ENCODE measurements at regions not wholly inside any gene's neighbourhood (a gene's known extent, or its start where the extent isn't known, plus 50 kb on each side); places are given as distances from the start of the nearest gene placed in this dataset.
A peak's percentile ranks its signal among the peaks of the same experiment; 100 is the strongest.

DNA sequence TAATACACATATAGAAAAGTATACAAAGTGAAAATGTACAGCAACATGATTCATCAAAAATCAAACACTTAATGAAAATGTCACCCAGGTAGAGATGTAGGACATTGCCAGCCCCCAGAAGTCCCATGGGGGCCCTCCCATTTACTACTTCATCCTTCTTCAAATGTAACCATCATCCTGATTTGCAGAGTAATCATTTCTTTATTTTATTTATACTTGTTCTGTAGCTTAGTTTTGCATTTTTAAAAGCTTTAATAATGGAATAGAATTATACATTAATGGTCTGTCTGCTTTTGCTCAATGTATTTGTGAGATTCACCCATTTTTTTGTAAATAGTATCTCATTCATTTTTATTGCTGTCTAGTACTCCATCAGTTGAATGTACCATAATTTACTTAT, 96.8 kb upstream of the CD55 start:
- Mint-ChIP-seq H3K9me3 (no peaks in the 10 kb centered on the region), H3K4me1 (ENCODE audit: unreplicated experiment) (no peaks in the 10 kb centered on the region), H3K36me3 (no peaks in the 10 kb centered on the region), H3K27ac (no peak overlapping the region), H3K27me3 (peaks cover 5% of the 10 kb centered on the region), H3K4me3 (no peak overlapping the region)
- no peak for DNase-seq (ENCODE audit: extremely low spot score, unreplicated experiment)
- TF ChIP-seq, protein P1, sequence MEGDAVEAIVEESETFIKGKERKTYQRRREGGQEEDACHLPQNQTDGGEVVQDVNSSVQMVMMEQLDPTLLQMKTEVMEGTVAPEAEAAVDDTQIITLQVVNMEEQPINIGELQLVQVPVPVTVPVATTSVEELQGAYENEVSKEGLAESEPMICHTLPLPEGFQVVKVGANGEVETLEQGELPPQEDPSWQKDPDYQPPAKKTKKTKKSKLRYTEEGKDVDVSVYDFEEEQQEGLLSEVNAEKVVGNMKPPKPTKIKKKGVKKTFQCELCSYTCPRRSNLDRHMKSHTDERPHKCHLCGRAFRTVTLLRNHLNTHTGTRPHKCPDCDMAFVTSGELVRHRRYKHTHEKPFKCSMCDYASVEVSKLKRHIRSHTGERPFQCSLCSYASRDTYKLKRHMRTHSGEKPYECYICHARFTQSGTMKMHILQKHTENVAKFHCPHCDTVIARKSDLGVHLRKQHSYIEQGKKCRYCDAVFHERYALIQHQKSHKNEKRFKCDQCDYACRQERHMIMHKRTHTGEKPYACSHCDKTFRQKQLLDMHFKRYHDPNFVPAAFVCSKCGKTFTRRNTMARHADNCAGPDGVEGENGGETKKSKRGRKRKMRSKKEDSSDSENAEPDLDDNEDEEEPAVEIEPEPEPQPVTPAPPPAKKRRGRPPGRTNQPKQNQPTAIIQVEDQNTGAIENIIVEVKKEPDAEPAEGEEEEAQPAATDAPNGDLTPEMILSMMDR (conservative IDR thresholded peaks at IDR 0.05): no peak

DNA sequence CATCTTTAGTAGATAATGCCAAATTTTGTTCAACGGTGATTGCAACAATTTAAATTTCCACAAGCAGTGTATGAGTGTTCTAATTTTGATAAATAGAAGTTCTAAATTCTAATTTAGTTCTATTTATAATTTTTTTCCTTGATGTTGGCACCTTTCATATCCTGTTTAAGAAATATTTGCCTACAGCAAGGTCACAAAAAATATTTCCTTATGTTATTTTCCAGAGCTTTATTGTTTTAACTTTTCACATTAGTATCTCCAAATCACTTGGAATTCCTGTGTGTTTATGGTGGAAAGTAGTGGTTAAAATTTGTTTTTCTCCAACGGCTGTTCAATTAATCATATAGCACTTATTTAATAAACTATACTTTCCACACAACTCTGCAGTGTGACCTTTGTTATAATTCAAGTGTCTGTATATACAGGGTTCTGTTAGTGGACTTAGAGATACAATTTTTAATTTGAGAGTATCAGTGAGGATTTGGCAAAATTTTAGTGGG, 94.3 kb upstream of the CD55 start:
- H3K27me3 Mint-ChIP-seq: peaks cover 5% of the 10 kb centered on the region
- no peaks in the 10 kb centered on the region for H3K36me3 Mint-ChIP-seq
- no peak overlapping the region for H3K4me3 Mint-ChIP-seq
- H3K4me1 Mint-ChIP-seq (ENCODE audit: unreplicated experiment): no peaks in the 10 kb centered on the region
- H3K27ac Mint-ChIP-seq: no peak overlapping the region
- no peak for DNase-seq (ENCODE audit: extremely low spot score, unreplicated experiment)
- TF ChIP-seq, protein P1 (conservative IDR thresholded peaks at IDR 0.05): no peak
- no peaks in the 10 kb centered on the region for H3K9me3 Mint-ChIP-seq

DNA sequence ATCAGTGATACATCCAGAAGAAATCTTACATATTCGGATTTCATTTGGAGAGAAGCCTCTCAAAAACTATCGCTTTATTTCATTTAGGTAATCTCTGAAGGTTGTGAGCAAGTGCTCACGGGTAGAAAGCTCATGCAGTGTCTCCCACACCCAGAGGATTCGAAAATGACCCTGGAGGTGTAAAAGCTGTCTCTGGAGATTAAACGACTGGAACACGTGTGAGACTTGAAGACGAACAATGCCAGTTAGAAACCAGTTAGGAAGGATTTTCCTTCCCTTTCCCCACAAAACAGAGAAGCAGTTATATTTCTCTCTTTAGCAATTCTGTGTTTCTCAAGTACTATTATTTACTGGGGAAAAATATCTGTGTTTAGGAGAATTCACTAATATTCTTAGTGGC, 92.5 kb upstream of the CD55 start:
- Mint-ChIP-seq H3K4me3 (no peak overlapping the region), H3K27ac (no peak overlapping the region), H3K36me3 (no peaks in the 10 kb centered on the region), H3K4me1 (ENCODE audit: unreplicated experiment) (no peaks in the 10 kb centered on the region), H3K27me3 (peaks cover 5% of the 10 kb centered on the region), H3K9me3 (no peaks in the 10 kb centered on the region)
- DNase-seq (ENCODE audit: extremely low spot score, unreplicated experiment): no peak
- TF ChIP-seq, protein P1 (conservative IDR thresholded peaks at IDR 0.05): no peak

DNA sequence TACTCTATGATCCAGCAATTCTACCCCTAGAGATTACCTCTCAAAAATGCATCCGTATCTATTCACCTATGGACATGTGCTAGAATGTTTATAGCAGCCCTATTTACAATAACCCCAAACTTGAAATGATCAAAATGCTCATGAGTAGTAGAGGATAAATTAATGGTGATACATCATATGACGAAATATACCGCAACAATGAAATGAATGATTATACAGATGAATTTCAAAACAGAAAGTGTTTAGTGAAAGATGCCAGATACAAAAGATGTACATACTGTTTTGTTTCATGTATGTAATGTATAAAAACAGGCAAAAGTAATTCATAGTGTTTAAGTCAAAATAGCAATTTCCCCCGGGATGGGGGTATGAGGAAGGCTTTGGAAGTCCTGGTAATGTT, 91.0 kb upstream of the CD55 start:
- H3K4me1 Mint-ChIP-seq (ENCODE audit: unreplicated experiment): no peaks in the 10 kb centered on the region
- no peaks in the 10 kb centered on the region for H3K36me3 Mint-ChIP-seq
- no peak overlapping the region for H3K27ac Mint-ChIP-seq
- no peaks in the 10 kb centered on the region for H3K9me3 Mint-ChIP-seq
- H3K4me3 Mint-ChIP-seq: no peak overlapping the region
- H3K27me3 Mint-ChIP-seq: peaks cover 3% of the 10 kb centered on the region
- TF ChIP-seq, protein P1 (conservative IDR thresholded peaks at IDR 0.05): no peak
- DNase-seq (ENCODE audit: extremely low spot score, unreplicated experiment): no peak

DNA sequence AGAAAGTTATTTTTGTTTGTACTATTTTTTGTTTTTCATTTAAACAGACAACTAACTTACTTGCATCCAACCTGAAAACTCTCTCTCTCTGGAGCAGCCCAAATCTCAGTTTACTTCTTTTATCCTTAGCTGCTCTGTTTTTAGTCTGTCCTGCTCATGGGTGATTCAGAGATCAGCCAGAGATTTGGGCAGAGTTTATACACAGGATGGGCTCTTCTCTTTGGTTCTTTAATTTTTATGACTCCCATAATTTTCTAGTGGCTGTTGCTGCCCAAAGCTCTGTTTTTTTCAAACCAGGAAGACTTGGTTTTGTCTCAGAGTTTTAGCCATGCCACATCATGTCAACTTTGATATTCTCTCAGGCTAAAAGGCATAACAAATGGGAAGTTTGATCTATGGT, 86.8 kb upstream of the CD55 start:
- H3K27me3 Mint-ChIP-seq: peaks cover under 1% of the 10 kb centered on the region
- TF ChIP-seq, protein P1 (conservative IDR thresholded peaks at IDR 0.05): no peak
- H3K9me3 Mint-ChIP-seq: no peaks in the 10 kb centered on the region
- H3K4me3 Mint-ChIP-seq: no peak overlapping the region
- H3K27ac Mint-ChIP-seq: peak overlapping the region; percentile 51
- no peaks in the 10 kb centered on the region for H3K36me3 Mint-ChIP-seq
- no peak for DNase-seq (ENCODE audit: extremely low spot score, unreplicated experiment)
- H3K4me1 Mint-ChIP-seq (ENCODE audit: unreplicated experiment): no peaks in the 10 kb centered on the region

DNA sequence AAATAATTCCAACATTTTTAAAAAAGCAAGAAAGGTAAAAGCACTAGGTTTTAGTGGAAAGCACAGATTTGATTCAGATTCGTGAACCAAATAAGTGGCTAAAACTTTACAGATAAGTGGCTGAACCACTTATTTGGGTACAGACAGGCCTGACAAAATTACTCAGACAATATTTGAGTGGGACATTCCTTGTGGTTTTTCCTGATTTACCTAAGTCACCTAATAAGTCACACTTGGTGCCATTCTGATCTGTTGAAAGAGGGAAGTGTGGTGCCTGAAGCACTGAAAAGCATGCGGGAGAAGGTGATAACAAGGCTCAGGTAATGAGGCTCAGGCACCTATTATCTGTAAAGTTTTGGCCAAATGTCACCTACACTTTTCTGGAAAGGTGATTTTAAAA, 81.6 kb upstream of the CD55 start:
- Mint-ChIP-seq H3K4me1 (ENCODE audit: unreplicated experiment) (peaks cover 4% of the 10 kb centered on the region), H3K36me3 (no peaks in the 10 kb centered on the region), H3K27me3 (peaks cover 4% of the 10 kb centered on the region), H3K4me3 (no peak overlapping the region), H3K27ac (no peak overlapping the region), H3K9me3 (no peaks in the 10 kb centered on the region)
- DNase-seq (ENCODE audit: extremely low spot score, unreplicated experiment): no peak
- TF ChIP-seq, protein P1 (conservative IDR thresholded peaks at IDR 0.05): no peak
